Thoracic aorta (tissue), 2 donors: ENCODE measurements at regions not wholly inside any gene's neighbourhood (a gene's known extent, or its start where the extent isn't known, plus 50 kb on each side); places are given as distances from the start of the nearest gene placed in this dataset.

Experiments used
- ATAC-seq: fragments of 150-250 bp; one replicate; pipeline ENCODE4 v1.8.0; 2017; ENCODE audit warnings: low read depth; ENCODE audit not compliant: insufficient number of reproducible peaks, low FRiP score
- DNase-seq: peaks from one replicate; pipeline ENCODE4 v3.0.0-alpha.2; 2020; ENCODE audit warnings: low spot score
- H3K27ac ChIP-seq, 2 donors: fragments of 200-600 bp; sonication (generic); 1 replicate in 1 of 2; 2 replicates in 1 of 2; pipeline ENCODE4 v1.5.1; 2016; ENCODE audit warnings: mild to moderate bottlenecking in 2 of 2, moderate library complexity in 2 of 2
- H3K27me3 ChIP-seq: fragments of 200-600 bp; sonication (generic); replicated peaks from 2 replicates; pipeline ENCODE4 v1.6.0; 2016; ENCODE audit warnings: mild to moderate bottlenecking; ENCODE audit not compliant: insufficient read depth
- H3K36me3 ChIP-seq: fragments of 200-600 bp; sonication (generic); one replicate; pipeline ENCODE4 v1.5.1; 2016
- H3K4me1 ChIP-seq, 2 donors: fragments of 200-600 bp; sonication (generic); 1 replicate in 1 of 2; 2 replicates in 1 of 2; pipeline versions ENCODE4 v1.5.1 to v1.6.0; 2016; ENCODE audit warnings: low read depth in 2 of 2, mild to moderate bottlenecking in 1 of 2; ENCODE audit not compliant: control insufficient read depth in 1 of 2
- H3K4me3 ChIP-seq: fragments of 200-600 bp; sonication (generic); 2 replicates; pipeline ENCODE4 v1.5.1; 2016; ENCODE audit warnings: mild to moderate bottlenecking
- H3K9me3 ChIP-seq: fragments of 200-600 bp; sonication (generic); 2 replicates; pipeline ENCODE4 v1.5.1; 2016
- TF ChIP-seq, protein P1 (sequence below): fragments of 200-600 bp; sonication (generic); IDR thresholded peaks from one replicate; pipeline ENCODE4 v1.5.1; 2019; ENCODE audit warnings: antibody characterized with exemption

DNA sequence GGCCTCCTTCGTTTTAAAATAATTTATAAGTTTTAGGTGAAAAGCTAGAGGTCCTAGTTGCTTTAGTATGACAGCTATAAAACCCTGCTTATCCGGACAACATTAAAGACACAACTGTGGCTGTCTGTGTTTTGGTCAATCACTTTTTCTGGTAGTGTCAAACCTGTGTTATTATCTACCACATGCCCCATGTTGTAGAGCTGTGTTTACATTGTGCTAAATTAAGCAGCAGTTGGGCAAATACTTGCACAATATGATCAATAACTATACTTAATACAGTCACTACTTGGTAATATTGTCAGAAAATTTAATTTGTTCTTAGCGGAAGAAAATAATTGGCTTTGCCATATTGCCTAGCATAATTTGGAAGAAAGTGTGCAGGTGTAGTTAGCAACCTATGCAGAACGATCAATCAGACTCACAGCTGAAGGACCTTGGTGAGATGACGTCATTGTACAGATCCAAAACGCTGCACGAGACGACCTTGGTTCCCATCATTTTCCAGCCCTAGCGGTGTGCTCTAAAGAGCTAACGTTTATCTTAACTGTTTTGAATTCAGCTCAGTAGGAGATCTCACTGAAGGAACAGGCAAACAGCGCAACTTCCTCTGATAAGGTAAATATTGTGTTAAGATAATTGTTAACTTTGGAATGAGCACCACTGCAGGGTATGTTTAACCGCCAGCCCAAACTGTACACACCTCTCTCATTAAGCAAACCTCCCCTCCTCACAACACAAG, 476.6 kb downstream of the IRS2 start:
- Histone ChIP-seq H3K4me3 (no peak overlapping the region), H3K36me3 (no peaks in the 10 kb centered on the region), H3K9me3 (no peaks in the 10 kb centered on the region), H3K27ac (no peak overlapping the region), H3K4me1 (no peaks in the 10 kb centered on the region), H3K27me3 (no peaks in the 10 kb centered on the region)
- ATAC-seq (no peak), DNase-seq (no peak)
- TF ChIP-seq, protein P1, sequence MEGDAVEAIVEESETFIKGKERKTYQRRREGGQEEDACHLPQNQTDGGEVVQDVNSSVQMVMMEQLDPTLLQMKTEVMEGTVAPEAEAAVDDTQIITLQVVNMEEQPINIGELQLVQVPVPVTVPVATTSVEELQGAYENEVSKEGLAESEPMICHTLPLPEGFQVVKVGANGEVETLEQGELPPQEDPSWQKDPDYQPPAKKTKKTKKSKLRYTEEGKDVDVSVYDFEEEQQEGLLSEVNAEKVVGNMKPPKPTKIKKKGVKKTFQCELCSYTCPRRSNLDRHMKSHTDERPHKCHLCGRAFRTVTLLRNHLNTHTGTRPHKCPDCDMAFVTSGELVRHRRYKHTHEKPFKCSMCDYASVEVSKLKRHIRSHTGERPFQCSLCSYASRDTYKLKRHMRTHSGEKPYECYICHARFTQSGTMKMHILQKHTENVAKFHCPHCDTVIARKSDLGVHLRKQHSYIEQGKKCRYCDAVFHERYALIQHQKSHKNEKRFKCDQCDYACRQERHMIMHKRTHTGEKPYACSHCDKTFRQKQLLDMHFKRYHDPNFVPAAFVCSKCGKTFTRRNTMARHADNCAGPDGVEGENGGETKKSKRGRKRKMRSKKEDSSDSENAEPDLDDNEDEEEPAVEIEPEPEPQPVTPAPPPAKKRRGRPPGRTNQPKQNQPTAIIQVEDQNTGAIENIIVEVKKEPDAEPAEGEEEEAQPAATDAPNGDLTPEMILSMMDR = no peak

DNA sequence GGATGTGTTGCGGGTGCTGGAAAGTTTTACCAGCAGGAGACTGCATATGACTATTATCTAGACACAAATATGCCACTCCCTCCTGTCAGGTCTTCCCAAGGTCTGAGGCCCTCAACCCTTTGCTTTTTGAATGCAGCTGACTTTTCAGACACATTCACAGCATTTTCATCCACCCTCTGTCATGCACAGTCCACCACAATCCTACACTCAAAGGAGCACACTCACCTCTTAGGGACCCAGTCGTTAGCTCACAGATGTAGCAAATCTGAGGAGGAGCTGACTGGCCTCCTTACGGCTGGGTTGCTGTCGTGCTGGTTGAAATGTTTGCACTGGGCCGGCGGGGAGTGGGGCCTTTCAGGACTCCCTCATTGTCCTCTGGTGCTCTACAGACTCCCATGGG, 479.4 kb downstream of the IRS2 start:
- no peak overlapping the region for H3K27ac ChIP-seq
- TF ChIP-seq, protein P1 = no peak
- no peak for ATAC-seq

DNA sequence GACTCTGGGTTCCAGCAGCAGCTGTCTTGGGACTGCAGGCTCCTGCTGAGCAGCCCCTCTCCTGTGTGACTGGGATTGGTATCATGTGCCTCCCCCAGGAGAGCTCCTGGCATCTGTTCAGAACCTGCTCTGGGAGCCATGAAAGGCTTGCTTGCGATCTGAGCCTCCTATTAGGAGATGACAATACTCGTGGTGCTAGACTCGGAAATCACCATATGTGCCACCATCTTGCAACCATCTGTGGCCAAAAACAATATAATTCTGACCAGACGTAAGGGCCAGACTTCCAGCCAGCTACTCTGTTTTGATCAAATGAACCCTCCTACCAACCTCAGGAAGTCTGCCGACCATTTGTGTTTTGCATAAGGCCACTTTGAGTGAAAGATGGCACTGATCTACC, 484.7 kb downstream of the IRS2 start:
- Histone ChIP-seq H3K4me3 (no peak overlapping the region), H3K27ac (no peak overlapping the region), H3K27me3 (no peaks in the 10 kb centered on the region), H3K4me1 (no peaks in the 10 kb centered on the region), H3K9me3 (no peaks in the 10 kb centered on the region), H3K36me3 (no peaks in the 10 kb centered on the region)
- TF ChIP-seq, protein P1 = no peak
- ATAC-seq (no peak), DNase-seq (no peak)

More for the DNA sequence above, 479.4 kb downstream of the IRS2 start:
- Histone ChIP-seq H3K9me3 (no peaks in the 10 kb centered on the region), H3K4me1 (no peaks in the 10 kb centered on the region), H3K4me3 (no peak overlapping the region), H3K27me3 (no peaks in the 10 kb centered on the region), H3K36me3 (no peaks in the 10 kb centered on the region)
- no peak for DNase-seq

DNA sequence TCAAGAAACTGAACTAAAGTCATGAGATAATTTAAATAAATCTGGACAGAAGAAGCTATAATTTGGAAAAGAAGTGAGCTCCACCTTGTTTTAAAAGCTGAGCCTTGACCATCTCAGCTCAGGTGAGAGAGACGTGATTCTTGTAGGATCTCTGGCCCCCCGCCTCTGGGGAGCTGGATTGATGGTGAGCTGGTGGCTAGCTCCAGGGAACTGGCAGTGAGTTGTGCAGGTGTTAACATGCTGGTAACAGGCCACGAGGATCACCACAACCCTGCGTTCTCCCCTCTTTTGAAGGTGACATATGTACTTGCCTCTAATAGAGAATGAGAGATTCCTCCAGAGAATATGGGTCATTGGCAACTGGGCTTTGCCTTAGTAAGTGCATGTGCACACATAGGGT, 485.1 kb downstream of the IRS2 start:
- TF ChIP-seq, protein P1 = no peak
- DNase-seq (no peak), ATAC-seq (no peak)
- no peaks in the 10 kb centered on the region for H3K4me1 ChIP-seq
- H3K36me3 ChIP-seq = no peaks in the 10 kb centered on the region
- H3K4me3 ChIP-seq = no peak overlapping the region
- H3K9me3 ChIP-seq = no peaks in the 10 kb centered on the region
- H3K27ac ChIP-seq = no peak overlapping the region
- H3K27me3 ChIP-seq = no peaks in the 10 kb centered on the region

DNA sequence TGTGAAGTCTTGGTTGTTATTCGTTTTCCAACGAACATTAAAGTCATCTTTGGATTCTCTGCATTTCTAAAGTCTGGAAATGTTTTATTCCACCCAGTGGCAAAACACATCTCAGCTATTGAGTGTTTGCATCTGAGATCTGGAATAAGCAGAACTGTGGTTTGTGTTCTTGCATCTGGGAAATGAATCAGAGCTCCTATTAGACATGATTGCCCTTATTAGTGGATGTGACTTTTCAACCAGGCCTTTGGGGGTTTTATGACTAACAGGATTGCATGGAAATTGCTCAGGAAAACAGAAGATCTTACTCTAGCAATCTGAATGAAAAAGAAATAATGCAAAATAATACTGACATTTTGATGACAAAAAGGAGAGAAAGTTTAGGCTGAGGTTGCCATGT, 488.8 kb downstream of the IRS2 start:
- ATAC-seq (no peak), DNase-seq (no peak)
- TF ChIP-seq, protein P1 = no peak
- Histone ChIP-seq H3K27ac (no peak overlapping the region), H3K4me1 (no peaks in the 10 kb centered on the region), H3K27me3 (no peaks in the 10 kb centered on the region), H3K9me3 (no peaks in the 10 kb centered on the region), H3K36me3 (no peaks in the 10 kb centered on the region), H3K4me3 (no peak overlapping the region)
